NCI-H226 (cell line): ENCODE measurements at regions not wholly inside any gene's neighbourhood (a gene's known extent, or its start where the extent isn't known, plus 50 kb on each side); places are given as distances from the start of the nearest gene placed in this dataset.

Experiments used
- DNase-seq: peaks from one replicate; pipeline ENCODE4 v3.0.0-alpha.2; 2015

GRCh38 chr1:221834698-221835513 is 93.0 kb upstream of the DUSP10 start:
- no peak for DNase-seq

GRCh38 chr1:221832617-221833016 is 90.7 kb upstream of the DUSP10 start:
- no peak for DNase-seq

- no peak for DNase-seq
Measured at GRCh38 chr1:221832151-221832550, 90.3 kb upstream of the DUSP10 start.

- peak; percentile 69 for DNase-seq
Measured at GRCh38 chr1:221829327-221830015, 87.6 kb upstream of the DUSP10 start.

GRCh38 chr1:221827307-221827642 is 85.4 kb upstream of the DUSP10 start:
- no peak for DNase-seq

- no peak for DNase-seq
Measured at GRCh38 chr1:221824909-221825308, 83.0 kb upstream of the DUSP10 start.

- DNase-seq, result no peak
Measured at GRCh38 chr1:221824025-221824424, 82.1 kb upstream of the DUSP10 start.

- DNase-seq, result no peak
Measured at GRCh38 chr1:221823561-221823960, 81.7 kb upstream of the DUSP10 start.

GRCh38 chr1:221823149-221823548 is 81.3 kb upstream of the DUSP10 start:
- no peak for DNase-seq

GRCh38 chr1:221822591-221822990 is 80.7 kb upstream of the DUSP10 start:
- DNase-seq, result no peak

GRCh38 chr1:221816899-221817298 is 75.0 kb upstream of the DUSP10 start:
- peak; percentile 58 for DNase-seq

- no peak for DNase-seq
Measured at GRCh38 chr1:221815660-221816059, 73.8 kb upstream of the DUSP10 start.

GRCh38 chr1:221813887-221814286 is 72.0 kb upstream of the DUSP10 start:
- no peak for DNase-seq

- DNase-seq, result no peak
Measured at GRCh38 chr1:221812905-221813597, 71.2 kb upstream of the DUSP10 start.

- no peak for DNase-seq
Measured at GRCh38 chr1:221812088-221812752, 70.3 kb upstream of the DUSP10 start.

GRCh38 chr1:221810406-221810805 is 68.5 kb upstream of the DUSP10 start:
- no peak for DNase-seq

GRCh38 chr1:221809091-221810029 is 67.5 kb upstream of the DUSP10 start:
- no peak for DNase-seq

GRCh38 chr1:221806984-221807383 is 65.1 kb upstream of the DUSP10 start:
- DNase-seq, result no peak

- no peak for DNase-seq
Measured at GRCh38 chr1:221806236-221806635, 64.3 kb upstream of the DUSP10 start.

GRCh38 chr1:221805121-221805520 is 63.2 kb upstream of the DUSP10 start:
- DNase-seq, result no peak

- no peak for DNase-seq
Measured at GRCh38 chr1:221804303-221804702, 62.4 kb upstream of the DUSP10 start.
